DMS53 (cell line): ENCODE measurements at regions not wholly inside any gene's neighbourhood (a gene's known extent, or its start where the extent isn't known, plus 50 kb on each side); places are given as distances from the start of the nearest gene placed in this dataset.

Source experiments
- DNase-seq: peaks from one replicate; lab custom pipeline; 2025; lab: John Stamatoyannopoulos, UW

- DNase-seq: no peak
These were observed 50.3 kb upstream of the HMHB1 start for GRCh38 chr5:143761663-143762062.

GRCh38 chr5:143760755-143761154, 51.2 kb upstream of the HMHB1 start:
- DNase-seq: no peak

- DNase-seq: no peak
These were observed 51.8 kb upstream of the HMHB1 start for GRCh38 chr5:143760131-143760505.

GRCh38 chr5:143759396-143760130, 52.4 kb upstream of the HMHB1 start:
- DNase-seq: no peak

- no peak for DNase-seq
These were observed 53.2 kb upstream of the HMHB1 start for GRCh38 chr5:143758750-143759149.

GRCh38 chr5:143758015-143758414, 53.9 kb upstream of the HMHB1 start:
- no peak for DNase-seq

GRCh38 chr5:143757116-143757515, 54.8 kb upstream of the HMHB1 start:
- no peak for DNase-seq

- DNase-seq: no peak
These were observed 56.0 kb upstream of the HMHB1 start for GRCh38 chr5:143755966-143756365.

- DNase-seq: peak; percentile 15
These were observed 59.7 kb upstream of the HMHB1 start for GRCh38 chr5:143752165-143752850.

GRCh38 chr5:143751342-143751741, 60.6 kb upstream of the HMHB1 start:
- DNase-seq: no peak

GRCh38 chr5:143749581-143750205, 62.3 kb upstream of the HMHB1 start:
- DNase-seq: no peak

GRCh38 chr5:143748516-143748915, 63.4 kb upstream of the HMHB1 start:
- no peak for DNase-seq

GRCh38 chr5:143742951-143743350, 69.0 kb upstream of the HMHB1 start:
- DNase-seq: no peak

GRCh38 chr5:143741421-143741820, 70.5 kb upstream of the HMHB1 start:
- DNase-seq: no peak

- DNase-seq: no peak
These were observed 71.0 kb upstream of the HMHB1 start for GRCh38 chr5:143740956-143741355.

- DNase-seq: peak; percentile 26
These were observed 72.2 kb upstream of the HMHB1 start for GRCh38 chr5:143739746-143740145.

GRCh38 chr5:143738417-143739401, 73.3 kb upstream of the HMHB1 start:
- peak; percentile 59 for DNase-seq

GRCh38 chr5:143737062-143737461, 74.9 kb upstream of the HMHB1 start:
- DNase-seq: no peak

- no peak for DNase-seq
These were observed 77.5 kb upstream of the HMHB1 start for GRCh38 chr5:143734456-143734780.

GRCh38 chr5:143733665-143734455, 78.1 kb upstream of the HMHB1 start:
- DNase-seq: no peak

- no peak for DNase-seq
These were observed 79.6 kb upstream of the HMHB1 start for GRCh38 chr5:143732402-143732801.
